Smooth muscle cell of the brain vasculature (primary cell): ENCODE measurements at regions not wholly inside any gene's neighbourhood (a gene's known extent, or its start where the extent isn't known, plus 50 kb on each side); places are given as distances from the start of the nearest gene placed in this dataset.

ENCODE experiments used
- DNase-seq: peaks from one replicate; pipeline ENCODE4 v3.0.0-alpha.2; 2012; ENCODE audit warnings: low read depth, low spot score

- no peak for DNase-seq
Observed at GRCh38 chr1:79859212-79859948, 852.9 kb upstream of the ADGRL4 start.

GRCh38 chr1:79852004-79852403 lies 845.5 kb upstream of the ADGRL4 start:
- no peak for DNase-seq

GRCh38 chr1:79849388-79849787 lies 842.9 kb upstream of the ADGRL4 start:
- no peak for DNase-seq

GRCh38 chr1:79848316-79848715 lies 841.8 kb upstream of the ADGRL4 start:
- no peak for DNase-seq

- no peak for DNase-seq
Observed at GRCh38 chr1:79847700-79848099, 841.2 kb upstream of the ADGRL4 start.

GRCh38 chr1:79845936-79846335 lies 839.4 kb upstream of the ADGRL4 start:
- no peak for DNase-seq

GRCh38 chr1:79842811-79843210 lies 836.3 kb upstream of the ADGRL4 start:
- DNase-seq: no peak

- no peak for DNase-seq
Observed at GRCh38 chr1:79839882-79840281, 833.4 kb upstream of the ADGRL4 start.

- DNase-seq: no peak
Observed at GRCh38 chr1:79827446-79827845, 820.9 kb upstream of the ADGRL4 start.

GRCh38 chr1:79825551-79825950 lies 819.0 kb upstream of the ADGRL4 start:
- no peak for DNase-seq

- DNase-seq: no peak
Observed at GRCh38 chr1:79822053-79822452, 815.5 kb upstream of the ADGRL4 start.

GRCh38 chr1:79819140-79819539 lies 812.6 kb upstream of the ADGRL4 start:
- no peak for DNase-seq

GRCh38 chr1:79817031-79817560 lies 810.6 kb upstream of the ADGRL4 start:
- DNase-seq: no peak

- no peak for DNase-seq
Observed at GRCh38 chr1:79815115-79815514, 808.6 kb upstream of the ADGRL4 start.

- no peak for DNase-seq
Observed at GRCh38 chr1:79811173-79811572, 804.6 kb upstream of the ADGRL4 start.

GRCh38 chr1:79808816-79809475 lies 802.4 kb upstream of the ADGRL4 start:
- DNase-seq: no peak

GRCh38 chr1:79807816-79808215 lies 801.3 kb upstream of the ADGRL4 start:
- no peak for DNase-seq

- no peak for DNase-seq
Observed at GRCh38 chr1:79797487-79797886, 791.0 kb upstream of the ADGRL4 start.

- DNase-seq: no peak
Observed at GRCh38 chr1:79796434-79796833, 789.9 kb upstream of the ADGRL4 start.

GRCh38 chr1:79792219-79792930 lies 785.8 kb upstream of the ADGRL4 start:
- DNase-seq: no peak

GRCh38 chr1:79791488-79792218 lies 785.1 kb upstream of the ADGRL4 start:
- no peak for DNase-seq

- no peak for DNase-seq
Observed at GRCh38 chr1:79790950-79791349, 784.4 kb upstream of the ADGRL4 start.
